Activated CD4-positive, alpha-beta memory T cell treated with anti-CD3 and anti-CD28 coated beads, Interleukin-2, amount 10 ng/mL, durations not matched to agents 7 days and 5 days (primary cell): ENCODE measurements at regions not wholly inside any gene's neighbourhood (a gene's known extent, or its start where the extent isn't known, plus 50 kb on each side); places are given as distances from the start of the nearest gene placed in this dataset.
"Not testable (repeated sequence)": the region's sequence is repeated elsewhere in the genome, so short reads cannot be mapped to it uniquely, and the experiment has no call there.

Experiments
- CTCF ChIA-PET: fragments of 350-600 bp; sonication (Branson Sonifier 250); formaldehyde crosslinking; loops from one replicate; lab custom pipeline; 2021; ENCODE audit warnings: antibody characterized with exemption, inconsistent platforms; lab: Charles Lee
- POLR2A ChIA-PET: fragments of 350-600 bp; sonication (Branson Sonifier 250); formaldehyde crosslinking; loops from one replicate; lab custom pipeline; 2021; ENCODE audit warnings: antibody characterized with exemption; lab: Charles Lee
- DNase-seq: peaks from one replicate; pipeline ENCODE4 v3.0.0-alpha.2; 2020
- H3K27ac Mint-ChIP-seq: one replicate; pipeline ENCODE4 v1.8.0; 2021; ENCODE audit warnings: mild to moderate bottlenecking, mixed read lengths
- H3K27me3 Mint-ChIP-seq: one replicate; pipeline ENCODE4 v1.8.0; 2021; ENCODE audit warnings: mixed read lengths
- H3K36me3 Mint-ChIP-seq: one replicate; pipeline ENCODE4 v1.8.0; 2021; ENCODE audit warnings: low read depth, mixed read lengths
- H3K4me1 Mint-ChIP-seq: one replicate; pipeline ENCODE4 v1.8.0; 2021; ENCODE audit warnings: mixed read lengths
- H3K4me3 Mint-ChIP-seq: one replicate; pipeline ENCODE4 v1.8.0; 2021; ENCODE audit warnings: mild to moderate bottlenecking, mixed read lengths
- H3K9me3 Mint-ChIP-seq: one replicate; pipeline ENCODE4 v1.8.0; 2021; ENCODE audit warnings: mixed read lengths

DNA sequence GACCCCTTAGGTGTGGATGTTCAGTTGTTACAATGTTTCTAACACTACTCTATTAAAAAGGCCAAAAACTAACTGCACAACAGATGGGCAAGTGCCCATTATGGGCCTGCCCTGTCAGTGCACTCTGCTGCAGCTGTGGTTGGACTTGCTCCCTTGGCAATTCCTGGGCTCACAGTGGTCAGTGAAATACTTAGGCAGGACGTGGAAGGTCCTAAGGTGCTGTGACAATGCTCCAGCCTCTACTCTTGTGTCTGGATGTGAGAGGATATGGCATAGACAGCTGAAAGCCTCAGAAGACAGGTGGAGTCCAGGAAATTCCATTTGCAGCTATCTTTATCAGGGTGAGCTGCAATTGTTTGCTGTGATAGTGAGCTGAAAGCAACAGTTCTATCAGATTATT lies 136.5 kb upstream of the OLIG3 start:
- POLR2A ChIA-PET: no interaction called here
- H3K9me3 Mint-ChIP-seq: no peaks in the 10 kb centered on the region
- peaks cover 10% of the 10 kb centered on the region for H3K4me1 Mint-ChIP-seq
- peaks cover 10% of the 10 kb centered on the region for H3K27me3 Mint-ChIP-seq
- CTCF ChIA-PET: interaction anchor here (0.9 kb wide), 1 partner anchor 316 kb away, joined by 3 read pairs; no protein-coding TSS in a partner anchor
- H3K4me3 Mint-ChIP-seq: no peak overlapping the region
- no peaks in the 10 kb centered on the region for H3K36me3 Mint-ChIP-seq
- DNase-seq: no peak
- no peak overlapping the region for H3K27ac Mint-ChIP-seq

DNA sequence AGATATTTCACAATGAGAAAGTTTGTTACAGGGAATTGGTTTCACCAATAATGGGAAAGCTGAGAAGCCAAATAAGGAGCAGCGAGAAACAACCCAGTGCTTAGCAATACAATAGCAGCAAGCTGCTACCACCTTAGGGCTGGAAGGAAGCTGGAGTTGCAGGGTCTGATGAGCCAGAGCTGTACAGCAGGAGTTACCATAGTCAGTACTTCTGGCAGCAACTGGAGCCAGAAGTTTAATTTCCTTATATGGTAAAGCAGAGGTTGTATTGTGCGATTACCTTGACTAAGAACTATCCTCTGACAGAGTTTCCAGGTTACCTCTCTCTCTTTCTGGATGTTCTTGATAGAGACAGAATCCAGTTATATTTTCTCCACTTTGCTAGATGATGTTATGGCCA lies 137.1 kb upstream of the OLIG3 start:
- no peak overlapping the region for H3K4me3 Mint-ChIP-seq
- no peak overlapping the region for H3K27ac Mint-ChIP-seq
- H3K27me3 Mint-ChIP-seq: peaks cover 4% of the 10 kb centered on the region
- H3K4me1 Mint-ChIP-seq: peaks cover 10% of the 10 kb centered on the region
- no peak for DNase-seq
- H3K9me3 Mint-ChIP-seq: no peaks in the 10 kb centered on the region
- POLR2A ChIA-PET: no interaction called here
- CTCF ChIA-PET: interaction anchor here (0.8 to 0.9 kb wide), 2 partner anchors 216 to 316 kb away, joined by 3 read pairs; no protein-coding TSS in a partner anchor
- H3K36me3 Mint-ChIP-seq: no peaks in the 10 kb centered on the region

DNA sequence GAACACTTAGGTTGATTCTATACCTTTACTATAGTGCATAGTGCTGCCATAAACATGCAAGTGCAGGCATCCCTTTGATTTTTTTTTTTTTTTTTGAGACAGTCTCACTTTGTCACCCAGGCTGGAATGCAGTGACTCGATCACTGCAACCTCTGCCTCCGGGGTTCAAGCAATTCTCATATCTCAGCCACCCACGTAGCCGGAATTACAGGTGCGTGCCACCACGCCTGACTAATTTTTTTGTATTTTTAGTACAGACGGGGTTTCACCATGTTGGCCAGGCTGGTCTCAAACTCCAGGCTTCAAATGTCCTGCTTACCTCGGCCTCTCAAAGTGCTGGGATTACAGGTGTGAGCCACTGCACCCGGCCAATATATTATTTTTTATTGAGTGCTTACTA lies 140.0 kb upstream of the OLIG3 start:
- H3K36me3 Mint-ChIP-seq, H3K9me3 Mint-ChIP-seq, H3K27ac Mint-ChIP-seq, H3K4me3 Mint-ChIP-seq, H3K27me3 Mint-ChIP-seq, POLR2A ChIA-PET, CTCF ChIA-PET, DNase-seq: not testable (repeated sequence)
- H3K4me1 Mint-ChIP-seq: peaks cover 20% of the 10 kb centered on the region

DNA sequence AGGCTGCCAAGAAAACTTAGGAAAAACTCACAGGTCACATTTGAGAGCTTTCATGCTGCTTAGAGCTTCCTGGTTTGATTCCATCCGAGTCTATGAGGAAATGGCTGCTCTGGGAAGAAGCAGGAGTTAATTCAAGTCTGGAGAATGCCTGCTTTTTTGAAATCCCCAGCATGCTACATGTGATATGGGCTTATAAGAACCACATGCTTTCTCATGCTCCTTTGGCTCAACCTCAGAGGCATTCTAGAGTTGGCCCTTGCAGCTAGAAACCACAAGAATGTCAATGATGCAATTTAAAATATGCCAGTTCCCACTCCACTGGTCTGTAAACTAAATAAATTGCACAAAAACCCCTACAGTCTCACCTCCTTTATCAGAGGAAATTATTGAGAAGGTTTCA lies 142.9 kb upstream of the OLIG3 start:
- Mint-ChIP-seq H3K9me3 (no peaks in the 10 kb centered on the region), H3K27me3 (no peaks in the 10 kb centered on the region), H3K4me3 (no peak overlapping the region), H3K27ac (no peak overlapping the region), H3K4me1 (peaks cover 17% of the 10 kb centered on the region), H3K36me3 (no peaks in the 10 kb centered on the region)
- CTCF ChIA-PET: interaction anchor here (1.3 kb wide), 1 partner anchor 48 kb away, joined by 3 read pairs; no protein-coding TSS in a partner anchor
- DNase-seq: no peak
- POLR2A ChIA-PET: no interaction called here

DNA sequence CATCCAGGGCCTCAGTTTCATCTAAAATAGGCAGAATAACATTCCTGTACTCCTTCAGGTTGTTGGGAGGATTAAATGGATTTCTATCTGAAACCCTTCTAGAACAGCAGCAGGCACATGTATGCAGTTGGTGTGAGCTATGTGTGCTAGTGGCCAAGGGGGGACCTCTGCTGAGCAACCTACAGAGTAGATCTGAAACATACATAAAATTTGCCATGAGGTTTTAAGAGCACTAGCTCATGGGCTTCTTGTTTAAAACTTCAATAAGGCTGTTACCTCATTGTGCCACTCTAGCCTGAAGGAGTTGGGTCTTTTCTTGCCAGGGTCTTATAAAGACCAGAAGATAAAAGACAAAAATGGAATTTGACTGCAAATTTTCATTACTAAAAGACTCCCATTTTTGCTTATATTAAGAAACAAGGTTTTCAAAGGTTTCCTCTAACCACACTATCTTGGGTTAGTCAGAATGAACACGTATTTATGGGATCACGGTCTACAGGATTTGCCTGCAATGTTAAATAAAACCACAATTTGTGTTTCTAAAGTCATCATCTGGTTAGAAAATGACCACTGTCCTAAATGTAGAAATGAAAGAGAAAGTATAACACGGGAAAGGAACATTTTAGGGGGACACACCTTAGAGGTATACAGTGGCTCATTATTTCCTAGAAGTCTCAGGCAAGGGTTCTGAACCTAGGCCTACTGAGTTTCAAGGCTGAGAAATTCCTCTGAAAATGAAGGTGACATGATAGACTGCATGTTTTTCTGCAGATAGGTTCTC lies 144.9 kb upstream of the OLIG3 start:
- CTCF ChIA-PET: interaction anchor here (1.0 to 1.3 kb wide), 2 partner anchors 296 to 298 kb away, joined by 3 to 4 read pairs; no protein-coding TSS in a partner anchor
- H3K36me3 Mint-ChIP-seq: no peaks in the 10 kb centered on the region
- peaks cover 3% of the 10 kb centered on the region for H3K27me3 Mint-ChIP-seq
- no peaks in the 10 kb centered on the region for H3K9me3 Mint-ChIP-seq
- no peak for DNase-seq
- H3K4me1 Mint-ChIP-seq: peaks cover 17% of the 10 kb centered on the region
- H3K4me3 Mint-ChIP-seq: peak overlapping the region; percentile 15
- peak overlapping the region; percentile 27 for H3K27ac Mint-ChIP-seq
- POLR2A ChIA-PET: no interaction called here

DNA sequence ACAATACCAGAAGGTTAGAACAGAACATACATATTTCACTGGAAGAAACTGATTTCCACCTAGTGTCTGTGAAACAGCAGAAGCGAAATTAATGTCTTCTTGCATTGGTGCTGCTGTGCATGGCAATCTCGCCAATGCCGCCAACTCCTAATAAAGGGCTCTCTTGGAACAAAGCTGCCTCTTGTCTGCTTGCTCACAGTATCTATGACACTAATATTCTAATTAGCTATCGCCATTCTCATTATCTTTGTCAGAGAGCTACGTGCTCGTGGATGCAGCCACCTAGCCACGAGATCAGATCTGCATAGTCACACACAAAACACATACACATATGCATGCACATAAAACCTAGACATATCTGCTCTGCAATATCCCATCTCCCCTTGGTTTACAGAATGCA lies 145.9 kb upstream of the OLIG3 start:
- Mint-ChIP-seq H3K36me3 (no peaks in the 10 kb centered on the region), H3K27ac (no peak overlapping the region), H3K27me3 (peaks cover 3% of the 10 kb centered on the region), H3K4me3 (no peak overlapping the region), H3K9me3 (no peaks in the 10 kb centered on the region), H3K4me1 (peaks cover 17% of the 10 kb centered on the region)
- DNase-seq: no peak
- CTCF ChIA-PET: interaction anchor here (0.7 kb wide), 1 partner anchor 10 kb away, joined by 3 read pairs; no protein-coding TSS in a partner anchor
- POLR2A ChIA-PET: no interaction called here

DNA sequence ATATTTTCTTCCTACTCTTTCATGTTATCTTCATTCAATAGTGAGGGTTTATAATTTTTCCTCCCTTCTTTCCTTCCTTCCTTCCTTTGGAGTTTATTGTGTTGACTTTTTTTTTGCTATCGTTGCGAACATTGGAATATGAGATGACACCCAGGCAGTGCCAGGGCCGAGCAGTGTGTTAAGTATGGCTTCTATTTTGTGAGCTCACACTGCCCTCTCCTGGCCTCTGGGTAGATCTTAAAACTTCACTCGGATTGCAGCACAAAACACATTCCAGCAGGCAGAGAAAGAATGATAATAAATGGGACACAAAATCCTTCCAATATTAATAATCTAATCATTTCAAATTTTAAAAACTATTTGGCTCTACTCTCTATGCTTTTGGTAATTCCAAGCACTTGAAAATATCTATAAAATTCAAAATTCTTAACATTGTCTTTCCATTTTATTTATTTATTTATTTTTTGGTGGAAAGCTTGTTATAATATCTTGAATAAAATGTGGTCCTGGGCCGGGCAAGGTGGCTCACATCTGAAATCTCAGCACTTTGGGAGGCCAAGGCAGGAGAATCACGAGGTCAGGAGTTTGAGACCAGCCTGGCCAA lies 147.4 kb upstream of the OLIG3 start:
- no peak overlapping the region for H3K4me3 Mint-ChIP-seq
- no peak overlapping the region for H3K27ac Mint-ChIP-seq
- peaks cover 17% of the 10 kb centered on the region for H3K4me1 Mint-ChIP-seq
- ChIA-PET POLR2A (no interaction called here), CTCF (interaction anchor here (0.6 to 1.5 kb wide), 11 partner anchors 10 to 547 kb away, joined by 3 to 8 read pairs (median 3); no protein-coding TSS in a partner anchor)
- H3K27me3 Mint-ChIP-seq: peaks cover 5% of the 10 kb centered on the region
- peak; percentile 74 for DNase-seq
- H3K9me3 Mint-ChIP-seq: no peaks in the 10 kb centered on the region
- no peaks in the 10 kb centered on the region for H3K36me3 Mint-ChIP-seq

DNA sequence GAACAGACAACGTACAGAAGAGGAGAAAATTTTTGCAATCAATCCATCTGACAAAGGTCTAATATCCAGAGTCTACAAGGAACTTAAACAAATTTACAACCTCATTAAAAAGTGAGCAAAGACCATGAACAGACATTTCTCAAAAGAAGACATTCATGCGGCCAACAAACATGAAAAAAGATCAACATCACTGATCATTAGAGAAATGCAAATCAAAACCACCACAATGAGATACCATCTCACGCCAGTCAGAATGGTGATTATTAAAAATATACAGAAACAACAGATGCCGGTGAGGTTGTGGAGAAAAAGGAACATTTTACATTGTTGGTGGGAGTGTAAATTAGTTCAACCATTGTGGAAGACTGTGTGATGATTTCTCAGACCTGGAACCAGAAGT lies 149.0 kb upstream of the OLIG3 start:
- H3K36me3 Mint-ChIP-seq, CTCF ChIA-PET: not testable (repeated sequence)

DNA sequence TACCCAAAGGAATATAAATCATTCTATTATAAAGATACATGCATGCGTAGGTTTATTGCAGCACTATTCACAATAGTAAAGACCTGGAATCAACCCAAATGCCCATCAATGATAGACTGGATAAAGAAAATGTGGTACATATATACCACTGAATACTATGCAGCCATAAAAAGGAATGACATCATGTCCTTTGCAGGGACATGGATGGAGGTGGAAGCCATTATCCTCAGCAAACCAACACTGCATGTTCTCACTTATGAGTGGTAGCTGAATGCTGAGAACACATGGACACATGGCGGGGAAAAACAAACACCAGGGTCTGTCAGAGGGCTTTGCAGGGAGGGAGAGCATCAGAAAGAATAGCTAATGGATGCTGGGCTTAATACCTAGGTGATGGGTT lies 149.4 kb upstream of the OLIG3 start:
- Mint-ChIP-seq H3K4me1 (peaks cover 16% of the 10 kb centered on the region), H3K27me3 (peaks cover 11% of the 10 kb centered on the region)
- H3K4me3 Mint-ChIP-seq, H3K27ac Mint-ChIP-seq, H3K9me3 Mint-ChIP-seq, CTCF ChIA-PET, POLR2A ChIA-PET, H3K36me3 Mint-ChIP-seq, DNase-seq: not testable (repeated sequence)

More for the DNA sequence above, 149.0 kb upstream of the OLIG3 start:
- H3K4me1 Mint-ChIP-seq: peaks cover 15% of the 10 kb centered on the region
- H3K27ac Mint-ChIP-seq, H3K4me3 Mint-ChIP-seq, H3K9me3 Mint-ChIP-seq, DNase-seq, POLR2A ChIA-PET: not testable (repeated sequence)
- peaks cover 11% of the 10 kb centered on the region for H3K27me3 Mint-ChIP-seq

DNA sequence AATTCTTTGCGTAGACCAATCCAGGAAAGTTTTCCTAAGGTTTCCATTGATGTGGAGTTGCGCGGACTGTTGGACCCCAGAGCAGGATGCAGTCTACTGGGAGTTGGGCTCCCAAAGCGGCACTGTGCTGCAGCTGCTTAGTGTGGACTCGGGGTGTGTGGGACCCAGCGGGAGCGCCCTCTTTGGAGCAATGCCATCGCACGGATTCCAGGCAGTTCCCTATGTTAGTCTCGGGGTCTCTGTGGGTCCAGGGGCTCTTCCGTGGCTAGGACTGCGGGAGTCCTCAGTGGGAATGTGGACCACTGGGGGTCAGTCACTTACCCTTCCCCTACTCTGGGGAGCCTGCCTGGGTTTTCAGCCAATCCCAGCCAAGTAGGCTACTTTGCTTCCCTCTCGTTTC lies 151.7 kb upstream of the OLIG3 start:
- CTCF ChIA-PET: no interaction called here
- peaks cover 11% of the 10 kb centered on the region for H3K27me3 Mint-ChIP-seq
- POLR2A ChIA-PET: no interaction called here
- DNase-seq: no peak
- peaks cover 4% of the 10 kb centered on the region for H3K4me1 Mint-ChIP-seq
- no peaks in the 10 kb centered on the region for H3K36me3 Mint-ChIP-seq
- H3K9me3 Mint-ChIP-seq: no peaks in the 10 kb centered on the region
- H3K4me3 Mint-ChIP-seq: no peak overlapping the region
- no peak overlapping the region for H3K27ac Mint-ChIP-seq

DNA sequence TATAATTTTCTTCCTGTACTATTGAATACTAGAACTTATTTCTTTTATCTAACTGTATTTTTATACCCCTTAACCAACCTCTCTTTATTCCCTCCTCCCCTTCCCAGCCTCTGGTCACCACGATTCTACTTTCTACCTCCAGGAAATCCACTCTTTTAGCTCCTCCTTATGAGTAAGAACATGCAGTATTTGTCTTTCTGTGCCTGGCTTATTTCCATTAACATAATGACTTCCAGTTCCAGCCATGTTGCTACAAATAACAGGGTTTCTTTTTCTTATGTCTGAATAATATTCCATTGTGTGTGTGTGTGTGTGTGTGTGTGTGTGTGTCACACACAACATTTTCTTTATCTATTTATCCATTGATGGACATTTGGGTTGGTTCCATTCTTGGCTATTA lies 152.3 kb upstream of the OLIG3 start:
- Mint-ChIP-seq H3K27me3 (peaks cover 11% of the 10 kb centered on the region), H3K4me3 (no peak overlapping the region), H3K4me1 (peaks cover 4% of the 10 kb centered on the region), H3K27ac (no peak overlapping the region), H3K9me3 (no peaks in the 10 kb centered on the region), H3K36me3 (no peaks in the 10 kb centered on the region)
- ChIA-PET POLR2A (no interaction called here), CTCF (no interaction called here)
- no peak for DNase-seq

DNA sequence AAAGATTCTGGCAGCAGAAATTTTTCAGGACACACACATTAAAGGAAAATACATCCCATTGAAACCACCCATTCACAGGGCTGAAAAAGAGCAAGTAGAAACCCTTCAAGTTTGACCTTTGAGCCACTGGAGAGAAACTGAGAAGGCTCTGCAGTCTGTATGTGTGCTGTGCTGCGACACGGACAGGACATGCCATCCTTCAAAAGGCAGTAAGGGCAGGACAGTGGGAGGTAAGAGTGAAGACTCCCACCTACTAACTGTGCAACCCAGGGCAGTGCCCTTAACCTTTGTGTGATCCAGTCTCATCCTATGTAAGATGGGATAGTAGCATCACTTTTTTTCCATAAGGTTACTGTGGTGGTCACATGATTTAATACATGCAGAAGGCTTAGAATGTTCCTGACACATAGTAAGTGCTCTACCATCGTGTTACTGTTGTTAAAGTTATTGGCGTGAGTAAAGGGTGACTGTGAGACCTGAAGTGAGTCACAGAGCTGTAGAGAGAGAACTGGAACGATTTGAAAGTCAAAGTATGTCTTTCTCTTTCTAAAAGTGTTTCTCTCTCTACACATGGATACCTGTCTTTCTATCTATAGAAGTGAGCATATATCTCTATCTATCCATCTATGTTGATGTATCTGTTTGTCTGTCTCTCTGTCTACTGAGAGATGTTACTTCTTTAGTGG lies 153.7 kb upstream of the OLIG3 start:
- peaks cover 4% of the 10 kb centered on the region for H3K4me1 Mint-ChIP-seq
- ChIA-PET CTCF (no interaction called here), POLR2A (no interaction called here)
- no peak overlapping the region for H3K4me3 Mint-ChIP-seq
- no peak overlapping the region for H3K27ac Mint-ChIP-seq
- no peak for DNase-seq
- no peaks in the 10 kb centered on the region for H3K36me3 Mint-ChIP-seq
- H3K9me3 Mint-ChIP-seq: peaks cover under 1% of the 10 kb centered on the region
- peaks cover 11% of the 10 kb centered on the region for H3K27me3 Mint-ChIP-seq

DNA sequence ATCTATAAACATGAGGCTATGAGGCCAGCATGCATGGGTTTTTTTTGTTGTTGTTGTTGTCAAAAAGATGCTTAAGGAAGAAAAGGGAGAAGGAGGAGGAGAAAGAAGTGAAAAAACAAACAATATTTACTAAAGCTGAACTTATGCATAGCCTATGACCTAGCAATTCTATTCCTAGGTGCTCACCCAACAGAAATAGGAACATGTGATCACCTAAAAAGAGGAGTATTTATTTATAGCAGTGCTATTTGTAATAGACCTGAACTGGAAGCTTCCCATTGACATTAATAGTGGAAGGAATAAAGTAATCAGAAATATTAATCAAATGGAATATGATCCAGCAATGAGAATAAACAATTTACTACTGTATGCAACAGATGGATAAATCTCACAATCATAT lies 156.5 kb upstream of the OLIG3 start:
- Mint-ChIP-seq H3K27ac (no peak overlapping the region), H3K9me3 (peaks cover 15% of the 10 kb centered on the region), H3K4me1 (peaks cover 4% of the 10 kb centered on the region), H3K4me3 (no peak overlapping the region), H3K36me3 (peaks cover 5% of the 10 kb centered on the region), H3K27me3 (peaks cover 8% of the 10 kb centered on the region)
- DNase-seq: no peak
- POLR2A ChIA-PET: no interaction called here
- CTCF ChIA-PET: interaction anchor here (1.1 to 1.2 kb wide), 3 partner anchors 9 to 57 kb away, joined by 3 read pairs; no protein-coding TSS in a partner anchor
